Panc1 (cell line): ENCODE measurements at regions not wholly inside any gene's neighbourhood (a gene's known extent, or its start where the extent isn't known, plus 50 kb on each side); places are given as distances from the start of the nearest gene placed in this dataset.

Experiments used
- ATAC-seq: fragments of 200-7000 bp; cut with Tn5 transposase; 2 replicates; pipeline ENCODE4 v1.9.1; 2020; ENCODE audit warnings: mild to moderate bottlenecking, moderate library complexity
- BruUV-seq: library from RNA; stranded (reverse); fragments of 400-500 nt; replicated peaks from 2 replicates; lab custom pipeline; 2021; lab: Mats Ljungman, UMichigan
- CTCF ChIA-PET: fragments of 300-600 bp; sonication (Branson Sonifier 250); formaldehyde crosslinking; loops from one replicate; lab custom pipeline; 2022; ENCODE audit warnings: antibody characterized with exemption; lab: Charles Lee
- POLR2A ChIA-PET: fragments of 300-600 bp; sonication (Branson Sonifier 250); formaldehyde crosslinking; loops from one replicate; lab custom pipeline; 2022; ENCODE audit warnings: antibody characterized with exemption; lab: Charles Lee
- DNase-seq: peaks from one replicate; pipeline ENCODE4 v3.0.0-alpha.2; 2010; ENCODE audit warnings: low read depth, low spot score
- H3K27ac ChIP-seq: 2 replicates; pipeline ENCODE4 v1.5.1; 2011; ENCODE audit warnings: mild to moderate bottlenecking, low read length, inconsistent platforms
- H3K27me3 ChIP-seq: fragments of 200-500 bp; sonication (Bioruptor generic); 2 replicates; pipeline ENCODE4 v1.6.0; 2014; ENCODE audit warnings: low read length, inconsistent platforms; ENCODE audit not compliant: control insufficient read depth, insufficient read depth
- H3K36me3 ChIP-seq: fragments of 200-500 bp; sonication (Bioruptor generic); 2 replicates; pipeline ENCODE4 v1.5.1; 2014; ENCODE audit warnings: inconsistent platforms, mild to moderate bottlenecking, low read length, moderate library complexity; ENCODE audit not compliant: control insufficient read depth, insufficient read depth
- H3K4me1 ChIP-seq: 2 replicates; pipeline ENCODE4 v1.5.1; 2011; ENCODE audit warnings: inconsistent platforms, mild to moderate bottlenecking, low read length, moderate library complexity; ENCODE audit not compliant: control insufficient read depth, insufficient read depth
- H3K4me3 ChIP-seq, 2 experiments: 2 replicates each; pipeline ENCODE4 v1.5.1; 2011 to 2012; ENCODE audit warnings: low read depth in 2 of 2, low read length in 2 of 2, mild to moderate bottlenecking in 2 of 2, inconsistent platforms in 1 of 2, moderate library complexity in 1 of 2
- H3K9me3 ChIP-seq: fragments of 200-500 bp; sonication (Bioruptor generic); 2 replicates; pipeline ENCODE4 v1.5.1; 2014; ENCODE audit warnings: low read depth, mild to moderate bottlenecking, inconsistent platforms, low read length, moderate library complexity; ENCODE audit not compliant: control insufficient read depth, insufficient read depth
- CTCF ChIP-seq: fragments of 450-650 bp; IDR thresholded peaks from 2 replicates; pipeline ENCODE4 v1.5.1; 2017; ENCODE audit warnings: mild to moderate bottlenecking
- POLR2AphosphoS5 ChIP-seq: IDR thresholded peaks from 2 replicates; pipeline ENCODE4 v1.6.1; 2012; ENCODE audit warnings: mild to moderate bottlenecking, low read depth, low read length, moderate library complexity
- REST ChIP-seq, 2 experiments: IDR thresholded peaks; 2 replicates each; pipeline ENCODE4 v1.6.1; 2011 to 2012; ENCODE audit warnings: low read depth in 2 of 2, control low read depth in 1 of 2, low read length in 1 of 2, mild to moderate bottlenecking in 1 of 2, moderate library complexity in 1 of 2; ENCODE audit not compliant: insufficient read depth in 1 of 2
- SIN3A ChIP-seq: IDR thresholded peaks from 2 replicates; pipeline ENCODE4 v1.6.1; 2012; ENCODE audit warnings: low read depth, mild to moderate bottlenecking, low read length, moderate library complexity, borderline replicate concordance; ENCODE audit not compliant: insufficient read depth
- TCF7L2 ChIP-seq: IDR thresholded peaks from 2 replicates; pipeline ENCODE4 v1.6.1; 2011; ENCODE audit warnings: mild to moderate bottlenecking, low read depth, low read length, inconsistent platforms
- in situ Hi-C: cut with HindIII; loops from 2 replicates; pipeline ENCODE4 v1.10.0; 2016; ENCODE audit warnings: low sequenced_read_pairs, low pct_unique_long_range_greater_than_20kb
- intact Hi-C: fragments of 100-400 bp; cut with micrococcal nuclease; formaldehyde crosslinking; loops from one replicate; pipeline ENCODE4 v1.10.0; 2022; ENCODE audit not compliant: unreplicated experiment

DNA sequence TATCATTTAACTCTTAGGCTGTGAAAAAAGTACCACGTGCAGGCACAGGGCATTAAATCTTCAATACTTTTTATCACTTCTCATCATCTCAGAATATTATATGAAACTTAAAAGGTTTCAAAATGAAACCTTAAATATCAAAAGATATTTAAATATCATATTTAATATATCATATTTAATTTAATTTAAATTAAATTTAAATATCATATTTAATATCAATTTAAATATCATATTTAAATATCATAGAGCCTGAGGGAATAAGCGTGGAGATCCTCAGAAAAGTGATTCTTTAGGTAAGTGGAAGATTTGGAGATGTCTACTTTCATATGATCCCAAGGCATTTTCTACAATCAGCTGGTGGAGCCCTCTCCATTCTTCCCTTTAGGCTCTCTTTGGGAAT, 716.6 kb downstream of the OTOL1 start:
- TF ChIP-seq REST (IDR thresholded peaks at IDR 0.05; ENCODE audit: insufficient read depth in 1 of 2, low read depth in 2 of 2, low read length in 1 of 2) (no peak), POLR2AphosphoS5 (no peak), CTCF (no peak)
- ATAC-seq (no peak), DNase-seq (no peak)
- in situ Hi-C loops (no loop called here), intact Hi-C loops (no loop called here)
- CTCF ChIA-PET: interaction anchor here (0.7 kb wide), 1 partner anchor 23 kb away, joined by 3 read pairs; no protein-coding TSS in a partner anchor
- Histone ChIP-seq H3K36me3 (no peaks in the 10 kb centered on the region), H3K9me3 (no peaks in the 10 kb centered on the region), H3K27ac (no peak overlapping the region), H3K4me1 (no peaks in the 10 kb centered on the region), H3K4me3 (no peak overlapping the region), H3K27me3 (no peaks in the 10 kb centered on the region)
- POLR2A ChIA-PET: no interaction called here
- BruUV-seq: no TSS peak

DNA sequence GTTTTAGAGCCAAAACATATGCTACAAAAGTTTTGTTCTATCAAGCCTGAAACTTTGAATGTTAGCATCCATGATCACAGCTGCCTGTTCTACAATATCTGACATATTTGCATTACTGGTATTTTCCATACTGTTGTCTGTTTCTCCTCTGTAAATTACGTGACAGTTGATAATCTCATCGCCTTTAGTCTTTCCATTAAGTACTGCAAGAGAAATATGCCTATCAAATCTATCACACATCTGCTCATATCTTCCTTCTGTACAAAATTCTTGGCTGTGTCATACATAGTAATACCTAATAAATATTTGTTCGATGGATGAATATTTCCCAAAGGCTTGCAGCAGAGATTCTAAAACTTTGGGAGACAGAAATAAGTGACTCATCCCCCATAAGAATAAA, 717.3 kb downstream of the OTOL1 start:
- ChIA-PET CTCF (interaction anchor here (0.7 kb wide), 1 partner anchor 22 kb away, joined by 3 read pairs; no protein-coding TSS in a partner anchor), POLR2A (no interaction called here)
- H3K27ac ChIP-seq: no peak overlapping the region

More for the DNA sequence above, 717.3 kb downstream of the OTOL1 start:
- ATAC-seq: no peak
- H3K4me3 ChIP-seq: no peak overlapping the region
- TF ChIP-seq POLR2AphosphoS5 (no peak), TCF7L2 (no peak), CTCF (no peak), SIN3A (no peak)
- BruUV-seq: no TSS peak
- H3K36me3 ChIP-seq: no peaks in the 10 kb centered on the region
- intact Hi-C loops: no loop called here
- H3K9me3 ChIP-seq: no peaks in the 10 kb centered on the region
- no peaks in the 10 kb centered on the region for H3K4me1 ChIP-seq
- no peaks in the 10 kb centered on the region for H3K27me3 ChIP-seq
- in situ Hi-C loops: no loop called here
- no peak for DNase-seq
